GM19351 (cell line): ENCODE measurements at regions not wholly inside any gene's neighbourhood (a gene's known extent, or its start where the extent isn't known, plus 50 kb on each side); places are given as distances from the start of the nearest gene placed in this dataset.

Source experiments
- ATAC-seq: cut with Tn5 transposase; IDR thresholded peaks from one replicate; pipeline ENCODE4 v1.9.1; 2021; ENCODE audit warnings: mild to moderate bottlenecking, moderate library complexity; ENCODE audit not compliant: unreplicated experiment

DNA sequence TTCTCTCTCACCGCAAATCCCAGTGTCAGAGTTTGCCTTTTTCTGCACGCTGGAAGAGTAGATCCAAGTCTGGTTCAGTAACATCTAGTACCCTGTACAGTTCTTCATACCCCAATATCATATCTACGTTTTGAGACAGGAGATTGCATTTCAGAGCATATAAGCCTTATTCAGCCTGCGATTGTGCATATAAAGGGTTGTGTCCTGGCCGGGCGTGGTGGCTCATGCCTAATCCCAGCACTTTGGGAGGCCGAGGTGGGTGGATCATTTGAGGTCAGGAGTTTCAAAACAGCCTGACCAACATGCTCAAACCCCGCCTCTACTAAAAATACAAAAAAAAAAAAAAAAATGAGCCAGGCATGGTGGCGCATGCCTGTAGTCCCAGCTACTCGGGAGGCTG, 104.9 kb downstream of the MTNR1B start:
- no peak for ATAC-seq

DNA sequence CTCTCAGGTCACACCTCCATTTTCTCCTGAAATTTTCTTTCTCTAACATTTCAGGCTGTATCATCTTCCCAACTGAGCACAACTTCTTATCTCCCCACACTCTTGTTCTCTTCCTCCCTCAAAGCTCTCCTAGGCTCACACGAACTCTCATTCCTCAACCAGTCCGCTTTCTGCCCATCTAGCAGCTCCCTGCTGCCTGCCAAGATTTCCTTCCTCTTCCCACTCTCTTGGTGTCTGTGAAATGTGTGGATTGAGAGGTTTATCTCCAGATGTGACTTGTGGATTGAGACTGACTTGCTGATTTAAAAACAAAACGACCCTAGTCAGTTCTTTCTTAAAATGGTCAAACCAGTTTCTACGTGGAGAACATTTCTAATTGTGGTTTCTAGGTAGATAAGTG, 106.3 kb downstream of the MTNR1B start:
- no peak for ATAC-seq

DNA sequence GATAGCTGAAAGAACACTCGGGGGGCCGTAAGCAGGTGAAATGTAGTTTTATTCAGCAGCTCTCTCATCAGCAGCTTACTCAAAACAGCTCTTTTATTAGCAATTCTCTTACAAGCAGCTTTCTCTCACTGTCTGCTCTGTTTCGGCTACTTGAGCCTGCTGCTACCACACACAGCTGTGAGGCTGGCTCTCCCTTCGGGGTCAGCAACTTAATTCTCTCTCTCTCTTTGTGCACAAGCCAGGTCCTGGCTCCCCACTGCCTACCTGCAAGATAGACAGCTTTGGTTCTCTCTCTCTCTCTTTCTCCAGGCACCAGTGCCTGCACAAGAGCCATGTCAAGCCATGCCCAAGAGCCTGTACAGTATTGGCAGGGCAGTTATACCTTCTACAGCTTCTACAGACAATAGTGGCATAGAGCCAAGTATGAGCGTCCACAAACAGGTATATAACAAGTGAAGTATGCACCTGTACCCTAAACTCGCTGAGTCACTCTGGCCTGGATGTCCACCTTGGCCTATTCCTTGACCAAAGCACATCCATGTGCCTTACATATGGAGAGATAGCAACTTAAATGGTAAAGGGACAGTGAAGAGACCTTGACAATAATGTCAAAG, 110.8 kb downstream of the MTNR1B start:
- ATAC-seq = no peak

DNA sequence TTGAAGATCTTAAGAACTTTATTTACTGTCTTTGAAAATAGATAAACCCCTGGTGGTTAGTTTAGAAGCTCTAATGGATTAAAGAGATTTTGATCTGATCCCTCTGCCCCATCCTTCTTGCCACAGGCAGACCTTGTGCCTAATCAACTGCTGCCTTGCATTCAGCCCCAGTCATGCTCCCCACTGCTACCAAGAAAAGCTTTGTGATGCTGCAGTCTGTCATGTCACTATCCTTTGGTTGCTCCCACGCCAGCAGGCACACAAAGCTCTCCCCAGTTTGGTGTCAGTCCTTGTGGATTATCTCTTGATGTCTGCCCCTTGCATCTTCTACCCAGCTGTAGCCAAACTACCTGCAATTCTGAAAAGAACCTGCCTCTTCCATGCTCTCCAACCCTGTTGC, 112.2 kb downstream of the MTNR1B start:
- ATAC-seq = no peak

DNA sequence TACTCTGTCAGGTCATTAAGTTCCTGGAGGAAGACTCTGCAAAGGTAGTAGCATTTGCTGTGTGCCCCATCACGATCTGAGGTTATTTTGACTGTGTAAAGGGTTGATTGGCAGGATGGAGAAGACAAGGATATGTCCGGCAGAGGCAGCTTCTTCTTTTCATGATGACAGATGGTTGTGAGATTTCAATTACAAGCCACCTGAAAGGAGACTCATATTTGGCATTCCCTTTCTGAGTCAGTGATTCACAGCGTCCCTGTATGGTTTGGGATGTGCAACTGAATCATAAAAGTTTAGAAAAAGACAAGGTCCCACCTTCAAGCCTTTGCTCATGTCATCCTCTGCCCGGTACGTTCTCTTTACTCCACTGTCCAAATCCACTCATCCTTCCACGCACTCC, 113.4 kb downstream of the MTNR1B start:
- peak; percentile 43 for ATAC-seq

DNA sequence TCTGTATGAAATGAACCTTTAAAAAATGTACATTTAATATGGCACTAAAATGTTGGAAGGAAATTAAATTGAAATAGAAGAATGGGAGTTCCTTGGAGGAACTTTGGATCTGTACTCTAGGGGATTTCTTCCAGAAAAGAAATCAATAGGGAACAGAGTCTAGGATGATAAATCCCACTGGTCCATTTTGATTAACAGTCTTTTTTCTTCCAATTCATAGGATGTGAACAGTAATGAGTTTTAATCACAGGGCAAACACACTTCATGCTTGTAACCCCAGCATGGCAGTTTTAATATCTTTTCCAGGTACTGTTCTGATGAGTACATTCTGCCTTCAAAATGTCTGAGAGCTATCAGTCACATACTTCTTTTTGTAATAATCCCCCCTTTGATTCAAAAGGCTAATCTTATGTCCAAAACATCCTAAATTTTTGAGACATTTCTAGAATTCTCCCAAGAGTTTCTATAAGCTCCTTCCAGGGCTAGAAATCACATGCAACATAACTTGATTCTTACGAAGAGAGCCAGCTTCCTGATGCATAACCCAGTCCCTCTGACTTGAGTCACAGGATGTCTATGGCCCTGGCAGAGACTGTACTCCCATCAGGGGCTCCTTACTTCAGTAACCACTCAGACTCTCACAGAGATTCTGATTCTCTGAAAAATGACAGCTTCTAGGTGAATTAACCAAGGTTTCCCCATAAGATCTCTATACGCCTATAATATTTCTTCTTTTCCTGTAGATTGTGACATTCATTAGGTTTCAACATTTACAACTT, 112.9 kb downstream of the SLC36A4 start:
- ATAC-seq = no peak

DNA sequence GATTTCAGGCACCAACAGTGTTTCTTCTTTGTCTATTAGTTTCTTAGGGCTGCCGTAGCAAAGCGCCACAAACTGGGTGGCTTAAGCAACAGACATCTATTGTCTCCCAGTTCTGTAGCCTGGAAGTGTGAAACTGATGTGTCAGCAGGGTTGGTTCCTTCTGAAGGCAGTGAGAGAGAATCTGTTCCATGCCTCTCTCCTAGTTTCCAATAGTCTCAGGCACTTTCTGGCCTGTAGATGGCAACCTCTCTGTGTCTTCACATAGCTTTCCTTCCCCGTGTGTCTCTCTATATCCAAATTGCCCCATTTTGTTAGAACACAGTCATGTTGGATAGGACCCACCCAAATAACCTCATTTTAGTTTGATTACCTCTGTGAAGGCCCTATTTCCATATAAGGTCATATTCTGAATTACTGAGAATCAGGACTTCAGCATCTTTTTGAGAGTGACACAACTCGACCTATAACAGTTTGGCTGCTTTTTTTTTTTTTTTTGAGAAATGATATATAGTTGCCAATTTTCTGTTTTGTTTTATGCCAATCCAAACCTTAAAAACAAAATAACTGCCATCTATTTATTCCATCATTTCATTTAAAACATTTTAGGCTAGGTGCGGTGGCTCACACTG, 108.2 kb downstream of the SLC36A4 start:
- ATAC-seq = peak; percentile 75
